Testis (tissue), 2 donors: ENCODE measurements at regions not wholly inside any gene's neighbourhood (a gene's known extent, or its start where the extent isn't known, plus 50 kb on each side); places are given as distances from the start of the nearest gene placed in this dataset.

Experiments
- DNase-seq: peaks from one replicate; pipeline ENCODE4 v3.0.0-alpha.2; 2019
- H3K27ac ChIP-seq, 2 donors: fragments of 200-600 bp; sonication (generic); one replicate each; pipeline ENCODE4 v1.5.1; 2019
- H3K27me3 ChIP-seq: fragments of 200-600 bp; sonication (generic); one replicate; pipeline ENCODE4 v1.5.1; 2019
- H3K36me3 ChIP-seq: fragments of 200-600 bp; sonication (generic); one replicate; pipeline ENCODE4 v1.5.1; 2017; ENCODE audit warnings: low read depth; ENCODE audit errors: missing control alignments
- H3K4me1 ChIP-seq: fragments of 200-600 bp; sonication (generic); one replicate; pipeline ENCODE4 v1.5.1; 2019
- H3K4me3 ChIP-seq, 2 donors: fragments of 200-600 bp; sonication (generic); one replicate each; pipeline ENCODE4 v1.5.1; 2017 to 2019
- H3K9me3 ChIP-seq: fragments of 200-600 bp; sonication (generic); one replicate; pipeline ENCODE4 v1.5.1; 2017
- CTCF ChIP-seq, 3 experiments: fragments of 450-650 bp in 2 of 3; fragments of 200-600 bp in 1 of 3; sonication (generic) in 1 of 3; IDR thresholded peaks; one replicate each; pipeline ENCODE4 v1.5.1; 2016 to 2019; ENCODE audit warnings: antibody characterized with exemption in 3 of 3, mild to moderate bottlenecking in 2 of 3, moderate library complexity in 1 of 3
- POLR2A ChIP-seq: fragments of 450-650 bp; IDR thresholded peaks from one replicate; pipeline ENCODE4 v1.6.1; 2017; ENCODE audit warnings: antibody characterized with exemption, mild to moderate bottlenecking, moderate library complexity
- whole genome bisulfite sequencing, 2 donors: methylation state at CpG; one replicate each; pipeline ENCODE4 v1.1.5; 2018; 5-methylcytosine and 5-hydroxymethylcytosine counted together
- intact Hi-C: fragments of 100-400 bp; cut with DNase I; formaldehyde crosslinking; loops from one replicate; pipeline ENCODE4 v1.15.1; 2023; ENCODE audit warnings: low total_unique reads

GRCh38 chr6:156416391-156416790, 360.8 kb upstream of the ARID1B start:
- Histone ChIP-seq H3K27ac (no peak overlapping the region), H3K9me3 (no peaks in the 10 kb centered on the region), H3K4me3 (no peak overlapping the region), H3K4me1 (no peaks in the 10 kb centered on the region), H3K36me3 (no peaks in the 10 kb centered on the region), H3K27me3 (no peaks in the 10 kb centered on the region)
- TF ChIP-seq CTCF (IDR thresholded peaks at IDR 0.05) (no peak), POLR2A (no peak)
- WGBS, 2 donors, result 79 to 95% methylated on average over 1 of the region's 1 CpG
- no peak for DNase-seq
- intact Hi-C loops, result no loop called here

GRCh38 chr6:156413154-156413553, 364.0 kb upstream of the ARID1B start:
- WGBS, 2 donors, result 82 to 84% methylated on average over 2 of the region's 2 CpGs
- H3K4me3 ChIP-seq, result no peak overlapping the region
- H3K27me3 ChIP-seq, result no peaks in the 10 kb centered on the region
- no peaks in the 10 kb centered on the region for H3K4me1 ChIP-seq
- no peak overlapping the region for H3K27ac ChIP-seq
- H3K36me3 ChIP-seq, result no peaks in the 10 kb centered on the region
- no peak for TF ChIP-seq CTCF (IDR thresholded peaks at IDR 0.05)
- TF ChIP-seq POLR2A, result no peak
- H3K9me3 ChIP-seq, result no peaks in the 10 kb centered on the region
- no peak for DNase-seq
- intact Hi-C loops, result no loop called here

- Histone ChIP-seq H3K27me3 (no peaks in the 10 kb centered on the region), H3K9me3 (no peaks in the 10 kb centered on the region), H3K27ac (no peak overlapping the region), H3K4me1 (no peaks in the 10 kb centered on the region), H3K4me3 (no peak overlapping the region), H3K36me3 (no peaks in the 10 kb centered on the region)
- intact Hi-C loops, result no loop called here
- TF ChIP-seq CTCF (IDR thresholded peaks at IDR 0.05) (no peak), POLR2A (no peak)
- no peak for DNase-seq
Observed at GRCh38 chr6:156410649-156411048, 366.5 kb upstream of the ARID1B start.

- WGBS, 2 donors, result 90 to 96% methylated on average over 3 of the region's 3 CpGs
Observed at GRCh38 chr6:156408655-156409054, 368.5 kb upstream of the ARID1B start.

More at GRCh38 chr6:156408655-156409054, 368.5 kb upstream of the ARID1B start:
- intact Hi-C loops, result no loop called here
- Histone ChIP-seq H3K4me1 (no peaks in the 10 kb centered on the region), H3K36me3 (no peaks in the 10 kb centered on the region), H3K4me3 (no peak overlapping the region), H3K9me3 (no peaks in the 10 kb centered on the region), H3K27ac (no peak overlapping the region), H3K27me3 (no peaks in the 10 kb centered on the region)
- TF ChIP-seq POLR2A (no peak), CTCF (IDR thresholded peaks at IDR 0.05) (no peak)
- DNase-seq, result no peak
